H9 (cell line): ENCODE measurements at regions not wholly inside any gene's neighbourhood (a gene's known extent, or its start where the extent isn't known, plus 50 kb on each side); places are given as distances from the start of the nearest gene placed in this dataset.

Experiments used
- DNase-seq: peaks from one replicate; pipeline ENCODE4 v3.0.0-alpha.2; 2017
- H2AFZ ChIP-seq: one replicate; pipeline ENCODE4 v1.6.1; 2013; ENCODE audit warnings: mild to moderate bottlenecking, low read length, control low read depth, moderate library complexity
- H2AK5ac ChIP-seq: 2 replicates; pipeline ENCODE4 v1.6.1; 2013; ENCODE audit warnings: low read length, control low read depth, mixed read lengths; ENCODE audit not compliant: insufficient read length
- H2BK120ac ChIP-seq: one replicate; pipeline ENCODE4 v1.6.1; 2013; ENCODE audit warnings: low read depth, mild to moderate bottlenecking, low read length, control low read depth, inconsistent platforms; ENCODE audit not compliant: poor library complexity, severe bottlenecking
- H2BK12ac ChIP-seq: 2 replicates; pipeline ENCODE4 v1.6.1; 2013; ENCODE audit warnings: low read length, control low read depth, mixed read lengths, low read depth; ENCODE audit not compliant: insufficient read length
- H2BK15ac ChIP-seq: 2 replicates; pipeline ENCODE4 v1.6.1; 2013; ENCODE audit warnings: low read depth, low read length, control low read depth
- H2BK20ac ChIP-seq: one replicate; pipeline ENCODE4 v1.6.1; 2013; ENCODE audit warnings: low read depth, mild to moderate bottlenecking, low read length, control low read depth, inconsistent platforms; ENCODE audit not compliant: poor library complexity, severe bottlenecking
- H2BK5ac ChIP-seq: 2 replicates; pipeline ENCODE4 v1.6.1; 2013; ENCODE audit warnings: low read length, control low read depth, mixed read lengths; ENCODE audit not compliant: insufficient read length
- H3K14ac ChIP-seq: 2 replicates; pipeline ENCODE4 v1.6.1; 2013; ENCODE audit warnings: low read length, control low read depth; ENCODE audit not compliant: insufficient read depth
- H3K18ac ChIP-seq: 2 replicates; pipeline ENCODE4 v1.6.1; 2013; ENCODE audit warnings: low read depth, mild to moderate bottlenecking, mixed read lengths, low read length, control low read depth; ENCODE audit not compliant: insufficient read length
- H3K23ac ChIP-seq: 2 replicates; pipeline ENCODE4 v1.6.1; 2013; ENCODE audit warnings: low read length, control low read depth, mixed read lengths, low read depth; ENCODE audit not compliant: insufficient read length
- H3K23me2 ChIP-seq: 2 replicates; pipeline ENCODE4 v1.6.1; 2013; ENCODE audit warnings: low read depth, mild to moderate bottlenecking, mixed read lengths, low read length, control low read depth; ENCODE audit not compliant: insufficient read length, poor library complexity, severe bottlenecking
- H3K27ac ChIP-seq: 2 replicates; pipeline ENCODE4 v1.5.1; 2013; ENCODE audit warnings: low read length, control low read depth, mixed read lengths, low read depth; ENCODE audit not compliant: insufficient read length
- H3K27me3 ChIP-seq: 2 replicates; pipeline ENCODE4 v1.6.1; 2013; ENCODE audit warnings: low read length, control low read depth, inconsistent platforms; ENCODE audit not compliant: insufficient read depth
- H3K4ac ChIP-seq: 2 replicates; pipeline ENCODE4 v1.6.1; 2013; ENCODE audit warnings: low read depth, mild to moderate bottlenecking, control low read depth, inconsistent platforms, low read length, moderate library complexity
- H3K4me1 ChIP-seq: 2 replicates; pipeline ENCODE4 v1.6.1; 2013; ENCODE audit warnings: low read length, control low read depth, inconsistent platforms; ENCODE audit not compliant: insufficient read depth
- H3K4me2 ChIP-seq: 2 replicates; pipeline ENCODE4 v1.6.1; 2013; ENCODE audit warnings: low read length, control low read depth, mixed read lengths; ENCODE audit not compliant: insufficient read length, insufficient read depth
- H3K56ac ChIP-seq: 2 replicates; pipeline ENCODE4 v1.6.1; 2013; ENCODE audit warnings: low read depth, mild to moderate bottlenecking, mixed read lengths, low read length, control low read depth; ENCODE audit not compliant: insufficient read length
- H3K79me1 ChIP-seq: 2 replicates; pipeline ENCODE4 v1.6.1; 2013; ENCODE audit warnings: low read depth, mild to moderate bottlenecking, moderate library complexity, low read length, control low read depth, inconsistent platforms; ENCODE audit not compliant: insufficient read depth, poor library complexity, severe bottlenecking
- H3K79me2 ChIP-seq: 2 replicates; pipeline ENCODE4 v1.6.1; 2013; ENCODE audit warnings: low read length, control low read depth, inconsistent platforms; ENCODE audit not compliant: insufficient read depth
- H3K9ac ChIP-seq: 2 replicates; pipeline ENCODE4 v1.6.1; 2013; ENCODE audit warnings: low read length, control low read depth, mixed read lengths; ENCODE audit not compliant: insufficient read length; ENCODE audit errors: extremely low read depth
- H3K9me3 ChIP-seq: one replicate; pipeline ENCODE4 v1.6.1; 2013; ENCODE audit warnings: low read depth, low read length, inconsistent platforms; ENCODE audit not compliant: control insufficient read depth
- H3T11ph ChIP-seq: one replicate; pipeline ENCODE4 v1.6.1; 2013; ENCODE audit warnings: mild to moderate bottlenecking, low read length, control low read depth, inconsistent platforms
- H4K20me1 ChIP-seq: one replicate; pipeline ENCODE4 v1.6.1; 2013; ENCODE audit not compliant: control insufficient read depth, insufficient read length, insufficient read depth
- H4K5ac ChIP-seq: 2 replicates; pipeline ENCODE4 v1.6.1; 2013; ENCODE audit warnings: low read depth, mild to moderate bottlenecking, mixed read lengths, low read length, control low read depth; ENCODE audit not compliant: insufficient read length
- H4K8ac ChIP-seq: replicated peaks from 2 replicates; pipeline ENCODE4 v1.6.1; 2013; ENCODE audit warnings: low read length, control low read depth, mixed read lengths, low read depth; ENCODE audit not compliant: insufficient read length
- H4K91ac ChIP-seq: 2 replicates; pipeline ENCODE4 v1.6.1; 2013; ENCODE audit warnings: low read depth, mild to moderate bottlenecking, moderate library complexity, mixed read lengths, low read length, control low read depth; ENCODE audit not compliant: insufficient read length
- H3K27ac Mint-ChIP-seq, 3 experiments: 2 replicates in 2 of 3; 3 replicates in 1 of 3; pipeline ENCODE4 v1.8.0; 2020 to 2021; ENCODE audit warnings: mixed read lengths in 3 of 3, mild to moderate bottlenecking in 1 of 3, moderate library complexity in 1 of 3
- H3K27me3 Mint-ChIP-seq: 2 replicates; pipeline ENCODE4 v1.8.0; 2021; ENCODE audit warnings: low read depth, mild to moderate bottlenecking, moderate library complexity, mixed read lengths
- H3K36me3 Mint-ChIP-seq, 3 experiments: 2 replicates in 2 of 3; 3 replicates in 1 of 3; pipeline ENCODE4 v1.8.0; 2020 to 2021; ENCODE audit warnings: low read depth in 3 of 3, mixed read lengths in 3 of 3; ENCODE audit not compliant: insufficient read depth in 1 of 3
- H3K4me1 Mint-ChIP-seq, 2 experiments: 2 replicates each; pipeline ENCODE4 v1.8.0; 2020; ENCODE audit warnings: mixed read lengths in 2 of 2
- H3K4me3 Mint-ChIP-seq, 2 experiments: 2 replicates in 1 of 2; 3 replicates in 1 of 2; pipeline ENCODE4 v1.8.0; 2020 to 2021; ENCODE audit warnings: mild to moderate bottlenecking in 2 of 2, mixed read lengths in 2 of 2, moderate library complexity in 1 of 2
- H3K9me3 Mint-ChIP-seq, 2 experiments: 2 replicates in 1 of 2; 3 replicates in 1 of 2; pipeline ENCODE4 v1.8.0; 2020; ENCODE audit warnings: mild to moderate bottlenecking in 2 of 2, mixed read lengths in 2 of 2, moderate library complexity in 1 of 2
- WGBS: extraction: QIAGEN DNeasy Blood & Tissue Kit; methylation state at CpG from one replicate; pipeline ENCODE4 v1.1.7; 2013; ENCODE audit warnings: missing lambda C conversion rate, low lambda C conversion rate, mixed read lengths; ENCODE audit not compliant: insufficient read length; ENCODE audit errors: extremely low coverage; 5-methylcytosine and 5-hydroxymethylcytosine counted together
- TF ChIP-seq, protein P1 (sequence below): fragments of 200-600 bp; sonication (generic); conservative IDR thresholded peaks from 3 replicates; pipeline ENCODE4 v1.8.0; 2021; ENCODE audit warnings: antibody characterized with exemption, mild to moderate bottlenecking

GRCh38 chr6:40116832-40117231 is 182.6 kb upstream of the MOCS1 start:
- Histone ChIP-seq H3K56ac (no peak overlapping the region), H3K23ac (no peak overlapping the region), H4K5ac (no peak overlapping the region), H2BK15ac (no peak overlapping the region), H3K4me1 (no peaks in the 10 kb centered on the region), H3T11ph (no peak overlapping the region), H3K23me2 (no peaks in the 10 kb centered on the region), H2BK5ac (no peak overlapping the region), H3K14ac (no peak overlapping the region), H4K91ac (no peak overlapping the region), H3K9ac (no peak overlapping the region), H4K8ac (no peak overlapping the region), H2BK20ac (no peak overlapping the region), H3K27ac (no peak overlapping the region), H2BK12ac (no peak overlapping the region), H3K79me1 (no peaks in the 10 kb centered on the region), H3K27me3 (no peaks in the 10 kb centered on the region), H4K20me1 (no peaks in the 10 kb centered on the region), H3K9me3 (no peaks in the 10 kb centered on the region), H3K4me2 (no peak overlapping the region), H2BK120ac (no peak overlapping the region), H2AK5ac (no peak overlapping the region), H3K79me2 (no peaks in the 10 kb centered on the region), H3K4ac (no peak overlapping the region), H3K18ac (no peak overlapping the region), H2AFZ (no peak overlapping the region)
- H3K9me3 Mint-ChIP-seq, result no peaks in the 10 kb centered on the region
- WGBS, result no CpG with 5 or more reads among the region's 1 CpG
- no peaks in the 10 kb centered on the region for H3K4me1 Mint-ChIP-seq
- no peak overlapping the region for H3K27ac Mint-ChIP-seq
- H3K27me3 Mint-ChIP-seq, result peaks cover 2% of the 10 kb centered on the region; the same call in 1 of the 2 replicates
- TF ChIP-seq, protein P1, sequence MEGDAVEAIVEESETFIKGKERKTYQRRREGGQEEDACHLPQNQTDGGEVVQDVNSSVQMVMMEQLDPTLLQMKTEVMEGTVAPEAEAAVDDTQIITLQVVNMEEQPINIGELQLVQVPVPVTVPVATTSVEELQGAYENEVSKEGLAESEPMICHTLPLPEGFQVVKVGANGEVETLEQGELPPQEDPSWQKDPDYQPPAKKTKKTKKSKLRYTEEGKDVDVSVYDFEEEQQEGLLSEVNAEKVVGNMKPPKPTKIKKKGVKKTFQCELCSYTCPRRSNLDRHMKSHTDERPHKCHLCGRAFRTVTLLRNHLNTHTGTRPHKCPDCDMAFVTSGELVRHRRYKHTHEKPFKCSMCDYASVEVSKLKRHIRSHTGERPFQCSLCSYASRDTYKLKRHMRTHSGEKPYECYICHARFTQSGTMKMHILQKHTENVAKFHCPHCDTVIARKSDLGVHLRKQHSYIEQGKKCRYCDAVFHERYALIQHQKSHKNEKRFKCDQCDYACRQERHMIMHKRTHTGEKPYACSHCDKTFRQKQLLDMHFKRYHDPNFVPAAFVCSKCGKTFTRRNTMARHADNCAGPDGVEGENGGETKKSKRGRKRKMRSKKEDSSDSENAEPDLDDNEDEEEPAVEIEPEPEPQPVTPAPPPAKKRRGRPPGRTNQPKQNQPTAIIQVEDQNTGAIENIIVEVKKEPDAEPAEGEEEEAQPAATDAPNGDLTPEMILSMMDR, result no peak
- no peaks in the 10 kb centered on the region for H3K36me3 Mint-ChIP-seq
- H3K4me3 Mint-ChIP-seq, result no peak overlapping the region
- DNase-seq, result no peak
